ENCODE measurements at regions not wholly inside any gene's neighbourhood (a gene's known extent, or its start where the extent isn't known, plus 50 kb on each side); places are given as distances from the start of the nearest gene placed in this dataset.
"Not testable (repeated sequence)": the region's sequence is repeated elsewhere in the genome, so short reads cannot be mapped to it uniquely, and the experiment has no call there.

DNA sequence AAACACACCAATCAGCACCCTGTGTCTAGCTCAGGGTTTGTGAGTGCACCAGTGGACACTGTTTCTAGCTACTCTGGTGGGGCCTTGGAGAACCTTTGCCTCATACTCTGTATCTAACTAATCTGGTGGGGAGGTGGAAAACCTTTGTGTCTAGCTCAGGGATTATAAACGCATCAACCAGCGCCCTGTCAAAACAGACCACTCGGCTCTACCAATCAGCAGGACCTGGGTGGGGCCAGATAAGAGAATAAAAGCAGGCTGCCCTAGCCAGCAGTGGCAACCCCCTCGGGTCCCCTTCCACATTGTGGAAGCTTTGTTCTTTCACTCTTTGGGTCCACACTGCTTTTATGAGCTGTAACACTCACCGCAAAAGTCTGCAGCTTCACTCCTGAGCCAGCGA lies 121.8 kb downstream of the FSCB start:
- DNase-seq, result not testable (repeated sequence)

GRCh38 chr14:44384601-44385293 lies 122.3 kb downstream of the FSCB start:
- not testable (repeated sequence) for DNase-seq

DNA sequence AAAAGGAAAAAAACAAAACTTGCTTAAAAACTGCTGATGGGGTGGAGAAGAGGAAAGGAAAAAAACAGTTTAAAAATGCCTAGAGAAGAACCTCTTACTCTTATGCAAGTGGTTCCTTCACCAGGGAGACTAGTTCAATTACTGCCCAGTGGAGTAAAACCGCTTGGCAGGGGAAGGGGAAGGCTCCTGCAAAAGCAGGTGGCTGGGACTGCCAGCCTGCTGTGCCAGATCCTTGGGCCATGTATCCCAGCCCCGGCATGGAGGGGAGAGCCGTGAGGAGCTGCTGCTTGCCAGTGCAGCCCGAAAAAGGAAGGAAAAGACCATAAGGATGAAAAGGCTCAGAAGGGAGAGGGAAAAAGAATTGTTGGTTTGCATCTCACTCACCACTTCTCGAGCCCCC lies 123.0 kb downstream of the FSCB start:
- DNase-seq, result no peak

GRCh38 chr14:44383636-44384035 lies 123.4 kb downstream of the FSCB start:
- no peak for DNase-seq

DNA sequence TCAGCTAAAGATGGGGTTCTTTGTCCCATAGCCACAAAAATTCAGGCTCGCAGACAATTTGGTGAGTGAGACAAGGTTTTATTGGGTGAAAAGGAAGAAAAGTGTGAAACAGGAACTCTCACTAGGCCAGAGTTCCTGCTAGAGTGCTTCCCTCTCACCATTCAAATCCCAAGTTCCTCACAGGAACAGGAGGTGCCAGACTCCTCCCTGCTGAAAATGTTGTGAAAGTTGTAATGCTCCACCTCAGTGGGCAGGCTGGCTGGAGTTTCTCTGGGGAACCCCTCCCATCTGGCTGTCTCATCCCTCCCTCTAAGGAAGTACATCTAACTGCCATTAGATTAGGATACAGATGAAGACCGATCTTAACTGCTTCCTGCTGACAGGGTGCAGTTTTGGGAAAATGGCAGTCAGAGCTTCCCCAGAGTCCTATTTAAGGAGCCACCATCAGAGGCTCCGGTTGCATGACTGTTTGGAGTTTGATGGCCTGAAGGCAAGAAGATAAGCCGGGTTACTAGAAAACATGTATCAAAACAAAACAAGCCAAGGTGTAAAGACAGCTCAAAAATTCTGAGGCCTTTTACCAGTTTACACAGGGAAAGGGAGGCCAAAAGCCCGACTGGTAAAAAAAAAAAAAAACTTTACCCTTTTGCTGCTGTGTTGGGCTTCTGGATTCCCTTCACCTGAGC lies 127.6 kb downstream of the FSCB start:
- DNase-seq, result no peak

GRCh38 chr14:44374906-44375305 lies 132.2 kb downstream of the FSCB start:
- DNase-seq, result no peak

DNA sequence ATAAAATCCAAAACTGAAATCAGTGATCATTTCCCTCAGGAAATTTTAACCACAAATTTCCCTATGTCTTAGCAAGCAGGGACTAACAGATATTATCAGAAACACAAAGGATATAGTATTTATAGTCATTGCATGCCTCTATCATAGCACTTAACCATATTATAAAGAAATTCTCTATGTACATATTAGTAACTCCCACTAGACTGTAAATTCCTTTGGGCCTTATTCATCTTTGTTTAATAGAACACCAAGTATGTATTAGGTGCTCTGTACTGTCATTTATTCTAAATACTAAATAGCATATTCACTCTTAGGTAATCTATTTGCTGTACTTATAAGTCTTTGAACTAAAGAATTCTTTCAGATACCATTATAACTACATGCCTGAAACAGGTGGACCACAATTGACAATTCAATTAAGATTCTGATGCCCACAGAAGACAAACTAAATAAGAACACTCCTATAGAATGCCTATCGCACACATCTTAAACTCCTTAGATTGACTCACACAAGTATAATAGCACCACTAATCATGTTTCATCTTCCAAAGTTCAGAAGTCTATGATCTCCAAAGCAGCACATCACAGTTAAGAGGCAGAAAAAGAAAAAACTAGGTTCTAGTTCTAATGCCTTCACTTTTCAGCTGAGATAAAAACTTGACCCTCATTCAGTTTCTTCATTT lies 134.1 kb downstream of the FSCB start:
- no peak for DNase-seq

- DNase-seq, result no peak
Measured at GRCh38 chr14:44372231-44372630, 134.9 kb downstream of the FSCB start.

DNA sequence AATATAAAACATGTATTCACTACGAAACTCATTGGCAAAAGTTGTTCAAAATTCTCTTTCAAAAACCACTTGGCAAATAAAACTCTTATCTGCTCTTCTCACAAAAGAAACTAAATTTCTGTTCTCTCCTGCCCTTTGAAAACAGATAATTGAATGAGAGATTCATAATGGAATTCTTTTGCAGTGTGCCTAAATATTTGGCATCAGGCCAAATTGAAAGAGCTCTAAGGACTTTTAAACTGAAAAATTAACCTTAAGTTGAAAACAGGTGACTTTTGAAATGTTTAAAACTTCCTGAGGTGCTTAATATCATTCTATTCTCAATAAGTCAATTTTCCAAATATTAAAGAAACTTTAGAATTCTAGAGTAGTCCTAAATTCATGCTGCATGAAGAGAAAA lies 136.4 kb downstream of the FSCB start:
- no peak for DNase-seq

DNA sequence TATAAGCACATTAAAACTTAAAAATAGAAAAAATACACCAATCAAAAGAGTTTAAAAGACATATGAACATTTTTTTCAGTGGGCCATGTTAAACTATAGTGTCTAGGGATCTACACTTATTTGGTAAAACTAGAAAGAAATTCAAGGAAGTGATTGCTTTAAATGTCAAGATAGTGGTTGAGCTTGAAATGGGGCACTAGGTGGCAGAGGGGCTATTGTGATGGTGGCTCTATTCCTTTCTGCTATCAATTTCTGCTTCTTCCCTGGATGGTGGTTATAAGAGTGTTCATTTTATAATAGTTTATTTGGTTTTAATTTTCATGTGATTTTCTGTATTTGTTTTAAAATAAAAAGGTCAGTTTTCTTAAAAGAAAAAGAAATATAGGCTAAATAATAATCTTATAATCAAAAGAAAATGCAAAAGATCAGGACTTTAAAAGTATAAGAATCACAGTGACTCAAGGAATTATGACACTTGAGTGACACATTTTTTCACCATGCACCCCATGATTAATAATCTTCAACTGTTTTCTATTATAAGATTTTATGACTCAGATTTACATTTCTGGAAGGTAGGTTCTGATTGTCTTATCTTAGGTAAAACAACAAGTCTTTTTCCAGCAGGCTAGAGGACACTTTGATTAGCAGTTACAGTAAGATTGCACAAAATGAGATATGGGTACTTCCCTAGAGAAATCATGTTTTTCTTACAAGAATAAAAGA lies 137.5 kb downstream of the FSCB start:
- no peak for DNase-seq

DNA sequence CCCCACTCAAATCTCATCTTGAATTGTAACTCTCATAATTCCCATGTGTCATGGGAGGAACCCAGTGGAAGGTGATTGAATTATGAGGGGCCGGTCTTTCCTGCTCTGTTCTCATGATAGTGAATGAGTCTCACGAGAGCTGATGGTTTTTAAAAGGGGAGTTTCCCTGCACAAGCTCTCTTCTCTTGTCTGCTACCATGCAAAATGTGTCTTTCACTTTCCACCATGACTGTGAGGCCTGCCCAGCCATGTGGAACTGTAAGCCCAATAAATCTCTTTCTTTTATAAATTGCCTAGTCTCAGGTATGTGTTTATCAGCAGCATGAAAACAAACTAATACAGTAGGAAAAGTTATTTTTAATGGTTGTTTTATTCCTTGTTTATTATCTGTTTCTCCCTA lies 146.0 kb downstream of the FSCB start:
- no peak for DNase-seq

- DNase-seq, result no peak
Measured at GRCh38 chr14:44353805-44354204, 153.3 kb downstream of the FSCB start.

DNA sequence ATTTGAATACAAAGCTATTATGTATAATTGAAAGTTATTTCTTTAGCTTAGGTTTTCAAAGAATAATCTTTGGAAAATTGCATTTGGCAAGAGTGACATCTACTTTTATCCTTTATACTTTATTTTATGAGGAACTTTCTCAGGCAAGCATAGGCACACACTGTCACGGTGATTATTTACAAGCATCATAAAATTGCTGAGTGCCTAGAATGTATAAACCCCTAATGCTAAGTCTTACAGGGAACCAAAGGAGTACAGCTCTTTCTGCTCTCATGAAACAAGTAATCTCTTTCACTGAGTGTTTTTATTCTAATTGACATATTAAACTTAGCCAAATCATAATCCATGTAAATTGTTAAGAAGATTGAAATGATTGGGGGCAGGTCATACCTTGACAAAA lies 154.9 kb downstream of the FSCB start:
- DNase-seq, result no peak

DNA sequence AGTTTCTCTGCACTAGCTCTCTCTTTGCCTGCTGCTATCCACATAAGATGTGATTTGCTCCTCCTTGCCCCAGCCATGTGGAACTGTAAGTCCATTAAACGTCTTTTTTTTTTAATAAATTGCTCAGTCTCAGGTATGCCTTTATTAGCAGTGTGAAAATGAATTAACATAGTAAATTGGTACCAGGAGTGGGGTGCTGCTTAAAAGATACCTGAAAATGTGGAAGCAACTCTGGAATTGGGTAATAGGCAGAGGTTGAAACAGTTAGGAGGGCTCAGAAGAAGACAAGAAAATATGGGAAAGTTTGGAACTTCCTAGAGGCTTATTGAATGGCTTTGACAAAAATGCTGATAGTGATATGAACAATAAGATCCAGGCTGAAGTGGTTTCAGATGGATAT lies 159.8 kb downstream of the FSCB start:
- DNase-seq, result no peak

DNA sequence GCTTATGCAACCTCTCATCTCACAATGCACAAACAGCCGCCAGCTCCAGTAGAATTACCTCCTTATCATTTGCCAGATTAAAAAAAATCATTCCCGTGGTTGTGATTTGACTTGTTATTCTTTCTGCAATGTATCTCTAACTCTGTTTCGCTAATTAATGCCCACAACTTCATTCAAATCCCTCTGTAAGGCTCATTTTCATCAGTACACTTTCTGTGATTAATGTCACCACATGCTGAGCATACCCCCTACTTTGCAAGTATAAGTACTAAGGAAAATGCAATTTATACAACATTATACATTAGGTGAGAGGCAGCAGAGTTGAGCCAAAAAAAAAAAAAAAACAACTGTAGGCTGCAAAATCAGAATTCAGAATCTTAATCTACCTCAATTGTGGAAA lies 166.0 kb downstream of the FSCB start:
- DNase-seq, result no peak

DNA sequence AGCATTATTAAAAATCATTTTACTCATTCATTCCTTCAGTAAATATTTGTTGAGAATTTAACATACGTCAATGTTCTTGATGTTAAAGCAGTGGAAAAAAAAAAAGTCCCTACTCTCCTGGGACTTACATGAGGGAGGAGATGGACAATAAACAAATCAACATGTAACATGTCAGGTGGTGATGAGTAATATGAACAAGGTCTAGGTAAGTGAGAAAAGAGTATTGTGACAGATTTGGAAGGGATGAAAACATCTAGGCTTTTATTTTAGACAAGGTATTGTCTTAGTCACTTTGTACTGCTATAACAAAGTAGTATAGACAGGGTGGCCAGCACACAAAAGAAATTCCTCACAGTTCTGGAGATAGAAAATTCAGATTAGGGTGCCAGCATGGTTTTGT lies 167.2 kb downstream of the FSCB start:
- DNase-seq, result no peak

DNA sequence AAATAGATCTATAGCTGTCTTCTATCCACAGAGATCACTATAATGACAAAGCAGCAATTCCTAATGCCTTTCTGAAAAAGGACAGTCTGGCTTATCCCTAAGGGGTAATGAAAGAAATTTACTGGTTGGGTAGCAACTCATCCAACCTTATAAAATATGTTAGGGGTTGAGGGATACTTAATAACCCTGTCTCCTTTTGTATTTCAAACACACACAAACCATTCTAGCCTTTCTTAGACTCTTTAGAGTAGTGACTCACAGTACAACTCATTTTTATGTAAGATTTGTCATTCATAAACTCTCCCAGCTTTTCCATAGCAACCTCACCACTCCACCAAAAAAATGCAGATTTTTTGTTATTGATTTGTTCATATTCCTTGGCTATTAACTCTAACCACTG lies 167.9 kb downstream of the FSCB start:
- DNase-seq, result no peak

GRCh38 chr14:44317441-44317746 lies 189.7 kb downstream of the FSCB start:
- no peak for DNase-seq

GRCh38 chr14:44316647-44317440 lies 190.2 kb downstream of the FSCB start:
- DNase-seq, result no peak

DNA sequence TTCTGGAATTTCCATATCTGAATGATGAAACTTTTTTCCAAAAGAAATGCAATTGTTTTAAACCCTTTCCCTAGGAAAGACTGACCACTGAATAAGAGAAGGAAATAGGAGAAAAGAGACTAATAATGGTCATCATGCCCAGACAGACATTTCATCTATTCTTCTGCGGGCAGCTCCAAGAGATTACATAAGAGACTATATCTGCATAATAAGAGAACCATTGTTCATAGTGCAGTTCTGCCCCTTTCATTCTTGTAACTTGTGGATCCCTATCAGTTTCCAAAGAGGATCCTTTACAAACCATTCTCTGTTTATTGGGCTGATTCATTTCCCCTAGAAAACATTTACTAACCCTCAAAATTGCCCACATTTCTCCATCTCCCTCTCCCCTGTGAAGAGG lies 197.8 kb downstream of the FSCB start:
- DNase-seq, result no peak

GRCh38 chr14:44300916-44301315 lies 206.2 kb downstream of the FSCB start:
- no peak for DNase-seq

DNA sequence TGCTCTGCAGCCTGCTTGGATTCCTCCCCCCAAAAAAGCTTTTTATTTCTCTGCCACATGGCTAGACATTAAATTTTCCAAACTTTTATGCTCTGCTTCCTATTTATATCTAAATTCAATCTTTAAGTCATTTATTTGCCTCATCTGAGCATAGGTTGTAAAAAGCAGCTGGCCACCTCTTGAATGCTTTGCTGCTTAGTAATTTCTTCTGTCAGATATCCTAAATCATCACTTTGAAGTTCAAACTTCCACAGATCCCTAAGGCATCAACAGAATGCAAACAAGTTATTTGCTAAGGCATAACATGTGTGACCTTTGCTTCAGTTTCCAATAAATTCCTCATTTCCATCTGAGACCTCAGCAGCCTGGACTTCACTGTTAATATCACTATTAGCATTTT lies 209.6 kb downstream of the FSCB start:
- no peak for DNase-seq

- DNase-seq, result no peak
Measured at GRCh38 chr14:44291366-44291915, 215.6 kb downstream of the FSCB start.

Data from stimulated activated CD4-positive, alpha-beta T cell treated with anti-CD3 and anti-CD28 coated beads, Interleukin-4, amount 100 ng/mL, for 4 hours (primary cell).